Endothelial cell of umbilical vein (primary cell): ENCODE measurements at regions not wholly inside any gene's neighbourhood (a gene's known extent, or its start where the extent isn't known, plus 50 kb on each side); places are given as distances from the start of the nearest gene placed in this dataset.

Experiments
- BruUV-seq: library from RNA; stranded (reverse); fragments of 400-500 nt; replicated peaks from 2 replicates; lab custom pipeline; 2021; lab: Mats Ljungman, UMichigan
- CTCF ChIA-PET: fragments of 300-600, 350-600 bp; sonication (Branson Sonifier 250); formaldehyde crosslinking; loops from one replicate; lab custom pipeline; 2021; ENCODE audit warnings: antibody characterized with exemption, inconsistent platforms; lab: Charles Lee
- POLR2A ChIA-PET: fragments of 300-600, 350-600 bp; sonication (Branson Sonifier 250); formaldehyde crosslinking; loops from one replicate; lab custom pipeline; 2021; ENCODE audit warnings: antibody characterized with exemption, inconsistent platforms; lab: Charles Lee
- DNase-seq: peaks from one replicate; pipeline ENCODE4 v3.0.0-alpha.2; 2011; ENCODE audit warnings: low read depth, low spot score
- FAIRE-seq: peaks from 2 replicates; lab custom pipeline; 2011; peaks lifted over from hg19 to GRCh38; lab: Jason Lieb, UNC
- H2AFZ ChIP-seq: 2 replicates; pipeline ENCODE4 v1.6.0; 2012; ENCODE audit warnings: low read depth, low read length, control low read depth, inconsistent platforms
- H3K27ac ChIP-seq: 2 replicates; pipeline ENCODE4 v1.5.1; 2011; ENCODE audit warnings: low read depth, mild to moderate bottlenecking, control low read depth, low read length, moderate library complexity; ENCODE audit not compliant: insufficient read depth
- H3K27me3 ChIP-seq, 2 experiments: 2 replicates each; pipeline versions ENCODE4 v1.6.0 to v1.6.1; 2011; ENCODE audit warnings: low read length in 2 of 2, mixed read lengths in 1 of 2; ENCODE audit not compliant: control insufficient read depth in 2 of 2, insufficient read depth in 2 of 2
- H3K36me3 ChIP-seq, 2 experiments: 2 replicates in 1 of 2; 3 replicates in 1 of 2; pipeline ENCODE4 v1.5.1; 2011; ENCODE audit warnings: low read length in 2 of 2, mild to moderate bottlenecking in 1 of 2, moderate library complexity in 1 of 2; ENCODE audit not compliant: control insufficient read depth in 2 of 2, insufficient read depth in 2 of 2; ENCODE audit errors: extremely low read depth in 1 of 2
- H3K4me1 ChIP-seq: 3 replicates; pipeline ENCODE4 v1.5.1; 2011; ENCODE audit warnings: mild to moderate bottlenecking, low read length; ENCODE audit not compliant: control insufficient read depth, insufficient read depth; ENCODE audit errors: extremely low read depth
- H3K4me2 ChIP-seq: 2 replicates; pipeline ENCODE4 v1.6.1; 2011; ENCODE audit warnings: low read length, control low read depth, mixed read lengths; ENCODE audit not compliant: insufficient read depth
- H3K4me3 ChIP-seq, 3 experiments: fragments of 200-600 bp in 1 of 3; sonication (generic), shearing (Covaris generic) in 1 of 3; replicated peaks in 1 of 3; 2 replicates each; pipeline ENCODE4 v1.5.1; 2011 to 2016; ENCODE audit warnings: control low read depth in 3 of 3, low read length in 3 of 3, mild to moderate bottlenecking in 2 of 3, inconsistent platforms in 1 of 3, low read depth in 1 of 3, moderate library complexity in 1 of 3; ENCODE audit not compliant: insufficient read depth in 1 of 3
- H3K79me2 ChIP-seq: 2 replicates; pipeline ENCODE4 v1.6.0; 2012; ENCODE audit warnings: low read length, inconsistent platforms; ENCODE audit not compliant: control insufficient read depth, insufficient read depth
- H3K9ac ChIP-seq: replicated peaks from 2 replicates; pipeline ENCODE3; 2011; ENCODE audit warnings: low read length, control low read depth; ENCODE audit not compliant: insufficient read depth; ENCODE audit errors: extremely low read depth
- H3K9me1 ChIP-seq: replicated peaks from 3 replicates; pipeline ENCODE4 v1.6.0; 2011; ENCODE audit warnings: mild to moderate bottlenecking, low read length; ENCODE audit not compliant: control insufficient read depth, insufficient read depth; ENCODE audit errors: extremely low read depth
- H3K9me3 ChIP-seq: replicated peaks from 2 replicates; pipeline ENCODE4 v1.5.1; 2012; ENCODE audit warnings: low read length, inconsistent platforms; ENCODE audit not compliant: control insufficient read depth, insufficient read depth
- H4K20me1 ChIP-seq: replicated peaks from 2 replicates; pipeline ENCODE3; 2011; ENCODE audit warnings: mild to moderate bottlenecking, low read length; ENCODE audit not compliant: control insufficient read depth, insufficient read depth; ENCODE audit errors: extremely low read depth
- EZH2 ChIP-seq: IDR thresholded peaks from 2 replicates; pipeline ENCODE4 v1.6.1; 2012; ENCODE audit warnings: borderline replicate concordance, low read depth, mild to moderate bottlenecking, moderate library complexity, low read length, inconsistent platforms; ENCODE audit not compliant: severe bottlenecking
- FOS ChIP-seq: IDR thresholded peaks from 2 replicates; pipeline ENCODE4 v1.6.1; 2011; ENCODE audit warnings: mild to moderate bottlenecking, low read length, moderate library complexity, borderline replicate concordance; ENCODE audit not compliant: insufficient read depth
- GATA2 ChIP-seq: IDR thresholded peaks from 2 replicates; pipeline ENCODE4 v1.7.0; 2011; ENCODE audit warnings: low read depth, mild to moderate bottlenecking, moderate library complexity, mixed read lengths, low read length; ENCODE audit not compliant: insufficient read length, insufficient read depth
- JUN ChIP-seq: IDR thresholded peaks from 2 replicates; pipeline ENCODE4 v1.6.1; 2011; ENCODE audit warnings: borderline replicate concordance, low read depth; ENCODE audit not compliant: insufficient read length, insufficient read depth
- MYC ChIP-seq: IDR thresholded peaks from one replicate; pipeline ENCODE4 v1.6.1; 2011; ENCODE audit warnings: mild to moderate bottlenecking, low read depth, low read length
- POLR2A ChIP-seq: IDR thresholded peaks from 2 replicates; pipeline ENCODE4 v1.6.1; 2012; ENCODE audit warnings: low read depth, mild to moderate bottlenecking, control low read depth, low read length
- POLR2AphosphoS5 ChIP-seq: IDR thresholded peaks from 2 replicates; pipeline ENCODE4 v1.6.1; 2012; ENCODE audit warnings: low read depth, mild to moderate bottlenecking, control low read depth, low read length, moderate library complexity; ENCODE audit not compliant: insufficient read depth
- dilution Hi-C: fragments of 300-500 bp; cut with MboI; formaldehyde crosslinking; loops from one replicate; pipeline ENCODE4 v1.15.0; 2019; ENCODE audit warnings: low sequenced_read_pairs; ENCODE audit not compliant: extremely low pct_ligation_motif_present
- intact Hi-C: fragments of 100-400 bp; cut with micrococcal nuclease; formaldehyde crosslinking; loops from one replicate; pipeline ENCODE4 v1.10.0; 2022
- TF ChIP-seq, protein P1 (sequence below): IDR thresholded peaks from 2 replicates; pipeline ENCODE4 v1.6.1; 2011; ENCODE audit not compliant: insufficient read depth, insufficient read length
- TF ChIP-seq, protein P2 (sequence below), 2 donors: IDR thresholded peaks; 1 replicate in 1 of 2; 2 replicates in 1 of 2; pipeline ENCODE4 v1.5.1; 2011; ENCODE audit warnings: low read length in 2 of 2, mild to moderate bottlenecking in 2 of 2, moderate library complexity in 2 of 2, control low read depth in 1 of 2, inconsistent platforms in 1 of 2, low read depth in 1 of 2; ENCODE audit not compliant: insufficient read depth in 1 of 2; ENCODE audit errors: extremely low read depth in 1 of 2

DNA sequence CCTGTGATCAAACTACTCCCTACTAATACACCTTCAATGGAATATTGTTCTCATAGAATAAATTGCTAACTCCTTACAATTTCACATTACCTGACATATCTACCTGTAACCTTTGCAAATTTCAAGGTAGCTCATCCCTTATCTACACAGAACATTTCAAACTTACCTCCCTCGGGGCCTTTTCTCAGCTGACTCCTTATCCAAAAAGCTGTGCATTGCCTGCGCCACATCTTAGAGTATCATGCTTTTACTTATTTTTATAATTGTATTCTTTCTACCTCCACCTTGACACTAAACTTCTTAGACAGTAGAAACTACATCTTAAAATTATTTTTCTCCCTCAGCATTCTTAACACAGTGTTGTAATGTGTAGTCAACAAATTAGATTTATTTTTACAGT lies 198.5 kb downstream of the FBXO8 start:
- no peaks in the 10 kb centered on the region for H4K20me1 ChIP-seq
- no peaks in the 10 kb centered on the region for H3K9me1 ChIP-seq
- ChIA-PET POLR2A (no interaction called here), CTCF (interaction anchor here (0.9 kb wide), 1 partner anchor 12 kb away, joined by 3 read pairs; no protein-coding TSS in a partner anchor)
- TF ChIP-seq POLR2A, result no peak
- TF ChIP-seq, protein P1, sequence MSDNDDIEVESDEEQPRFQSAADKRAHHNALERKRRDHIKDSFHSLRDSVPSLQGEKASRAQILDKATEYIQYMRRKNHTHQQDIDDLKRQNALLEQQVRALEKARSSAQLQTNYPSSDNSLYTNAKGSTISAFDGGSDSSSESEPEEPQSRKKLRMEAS, result no peak
- no peak for TF ChIP-seq MYC
- TF ChIP-seq GATA2, result no peak
- H3K4me1 ChIP-seq, result peaks cover 9% of the 10 kb centered on the region
- no peak overlapping the region for H3K9ac ChIP-seq
- no peak overlapping the region for H3K4me2 ChIP-seq
- DNase-seq (no peak), FAIRE-seq (no peak)
- no peak overlapping the region for H3K4me3 ChIP-seq
- dilution Hi-C loops, result no loop called here
- no peaks in the 10 kb centered on the region for H3K9me3 ChIP-seq
- no peaks in the 10 kb centered on the region for H3K79me2 ChIP-seq
- H3K36me3 ChIP-seq, result no peaks in the 10 kb centered on the region
- no peak overlapping the region for H2AFZ ChIP-seq
- no peak overlapping the region for H3K27ac ChIP-seq
- TSS peak; percentile 47 for BruUV-seq
- peaks cover 0 to 2% of the 10 kb centered on the region in 2 experiments for H3K27me3 ChIP-seq
- intact Hi-C loops, result no loop called here

DNA sequence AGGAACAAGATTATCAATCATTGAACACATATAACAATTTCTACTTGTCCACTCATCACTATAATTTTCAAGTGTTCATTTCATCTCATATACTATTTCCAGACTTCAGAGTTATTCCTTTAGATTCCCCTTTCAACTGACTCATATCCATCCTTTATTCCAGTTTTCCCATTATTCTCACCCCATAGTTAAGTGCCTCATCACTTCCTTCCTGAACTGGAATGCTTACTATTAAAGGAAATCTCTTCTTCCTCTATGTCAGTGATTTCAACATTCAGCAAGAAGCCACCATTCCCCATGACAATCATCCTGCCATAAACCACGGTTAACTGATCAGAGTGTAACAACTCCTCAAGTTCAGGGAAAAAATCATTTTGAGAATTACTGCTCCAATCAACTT lies 198.9 kb downstream of the FBXO8 start:
- DNase-seq, result peak; percentile 47
- peak; percentile 50 for FAIRE-seq
- H3K36me3 ChIP-seq, result no peaks in the 10 kb centered on the region
- no TSS peak for BruUV-seq
- dilution Hi-C loops, result no loop called here
- no peaks in the 10 kb centered on the region for H4K20me1 ChIP-seq
- no peak overlapping the region for H2AFZ ChIP-seq
- H3K4me3 ChIP-seq, result no peak overlapping the region
- no peak overlapping the region for H3K9ac ChIP-seq
- H3K4me1 ChIP-seq, result peaks cover 9% of the 10 kb centered on the region
- POLR2A ChIA-PET, result no interaction called here
- no peaks in the 10 kb centered on the region for H3K9me3 ChIP-seq
- intact Hi-C loops, result no loop called here
- CTCF ChIA-PET, result interaction anchor here (0.9 kb wide), 1 partner anchor 11 kb away, joined by 3 read pairs; no protein-coding TSS in a partner anchor
- TF ChIP-seq POLR2AphosphoS5 (no peak), EZH2 (no peak), FOS (peak; percentile 91), GATA2 (peak; percentile 18), MYC (no peak), POLR2A (no peak), JUN (peak; percentile 62)
- TF ChIP-seq, protein P1, result no peak
- TF ChIP-seq, protein P2, sequence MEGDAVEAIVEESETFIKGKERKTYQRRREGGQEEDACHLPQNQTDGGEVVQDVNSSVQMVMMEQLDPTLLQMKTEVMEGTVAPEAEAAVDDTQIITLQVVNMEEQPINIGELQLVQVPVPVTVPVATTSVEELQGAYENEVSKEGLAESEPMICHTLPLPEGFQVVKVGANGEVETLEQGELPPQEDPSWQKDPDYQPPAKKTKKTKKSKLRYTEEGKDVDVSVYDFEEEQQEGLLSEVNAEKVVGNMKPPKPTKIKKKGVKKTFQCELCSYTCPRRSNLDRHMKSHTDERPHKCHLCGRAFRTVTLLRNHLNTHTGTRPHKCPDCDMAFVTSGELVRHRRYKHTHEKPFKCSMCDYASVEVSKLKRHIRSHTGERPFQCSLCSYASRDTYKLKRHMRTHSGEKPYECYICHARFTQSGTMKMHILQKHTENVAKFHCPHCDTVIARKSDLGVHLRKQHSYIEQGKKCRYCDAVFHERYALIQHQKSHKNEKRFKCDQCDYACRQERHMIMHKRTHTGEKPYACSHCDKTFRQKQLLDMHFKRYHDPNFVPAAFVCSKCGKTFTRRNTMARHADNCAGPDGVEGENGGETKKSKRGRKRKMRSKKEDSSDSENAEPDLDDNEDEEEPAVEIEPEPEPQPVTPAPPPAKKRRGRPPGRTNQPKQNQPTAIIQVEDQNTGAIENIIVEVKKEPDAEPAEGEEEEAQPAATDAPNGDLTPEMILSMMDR (IDR thresholded peaks at IDR 0.05; ENCODE audit: extremely low read depth in 1 of 2, insufficient read depth in 1 of 2, low read depth in 1 of 2, low read length in 2 of 2), result no peak
- no peak overlapping the region for H3K27ac ChIP-seq
- no peaks in the 10 kb centered on the region for H3K79me2 ChIP-seq
- H3K4me2 ChIP-seq, result no peak overlapping the region
- peaks cover 0 to under 1% of the 10 kb centered on the region in 2 experiments for H3K27me3 ChIP-seq
- H3K9me1 ChIP-seq, result no peaks in the 10 kb centered on the region
